GM21737 (cell line): ENCODE measurements at regions not wholly inside any gene's neighbourhood (a gene's known extent, or its start where the extent isn't known, plus 50 kb on each side); places are given as distances from the start of the nearest gene placed in this dataset.

Source experiments
- ATAC-seq: cut with Tn5 transposase; IDR thresholded peaks from one replicate; pipeline ENCODE4 v1.9.1; 2021; ENCODE audit warnings: mild to moderate bottlenecking, moderate library complexity; ENCODE audit not compliant: unreplicated experiment

DNA sequence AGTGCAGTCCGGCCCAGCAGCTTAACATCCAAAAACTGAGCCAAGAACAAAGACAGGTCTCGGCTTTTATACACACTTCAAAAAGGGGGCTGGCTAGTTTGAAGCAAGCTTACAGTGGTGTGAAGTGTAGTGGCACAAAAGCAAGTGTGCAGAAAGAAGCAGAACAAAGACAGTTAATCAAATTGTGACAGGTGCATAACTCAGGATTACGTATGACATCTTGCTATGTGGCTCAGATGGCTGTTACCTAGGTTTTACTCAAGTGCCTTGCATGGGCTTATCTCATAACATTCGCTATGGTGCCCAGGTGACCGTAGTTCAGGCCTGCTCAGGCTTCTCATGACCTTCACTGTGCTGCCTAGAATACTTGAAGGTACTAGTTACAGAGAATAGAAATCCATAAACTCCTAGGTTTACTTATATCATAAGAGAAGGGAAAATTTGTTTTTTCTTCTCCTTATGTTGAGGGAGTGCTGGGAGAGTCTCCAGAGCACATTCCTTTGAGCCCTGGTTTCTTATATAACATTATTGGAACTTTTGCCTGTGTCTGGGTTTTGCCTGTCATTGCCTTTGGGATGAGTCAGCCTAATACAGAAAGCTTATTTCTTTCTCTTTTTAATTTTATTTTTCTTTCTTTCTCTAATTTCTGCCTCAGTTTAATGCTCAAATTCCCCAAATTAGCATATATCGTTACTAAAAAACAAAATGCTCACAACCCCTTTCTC is 1629.1 kb upstream of the PCDH20 start:
- ATAC-seq, result no peak

DNA sequence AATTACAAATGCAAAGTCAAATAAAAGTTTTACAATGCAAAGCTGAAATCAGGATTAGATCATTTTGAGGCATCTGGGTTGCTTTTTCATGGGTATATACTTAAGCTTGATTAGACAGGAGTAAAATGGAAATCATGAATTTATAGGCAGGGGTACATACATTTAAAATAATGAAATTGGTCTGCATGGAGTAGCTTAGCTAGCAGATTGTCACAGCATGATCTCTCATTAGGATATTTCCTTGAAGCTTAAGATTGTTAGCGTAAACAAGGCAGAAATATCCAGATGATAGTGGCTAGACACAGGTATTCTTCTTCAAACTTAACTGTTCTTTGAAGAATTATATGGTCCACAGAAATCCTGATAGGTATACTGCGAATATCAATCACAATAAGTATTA is 1627.0 kb upstream of the PCDH20 start:
- ATAC-seq, result no peak

DNA sequence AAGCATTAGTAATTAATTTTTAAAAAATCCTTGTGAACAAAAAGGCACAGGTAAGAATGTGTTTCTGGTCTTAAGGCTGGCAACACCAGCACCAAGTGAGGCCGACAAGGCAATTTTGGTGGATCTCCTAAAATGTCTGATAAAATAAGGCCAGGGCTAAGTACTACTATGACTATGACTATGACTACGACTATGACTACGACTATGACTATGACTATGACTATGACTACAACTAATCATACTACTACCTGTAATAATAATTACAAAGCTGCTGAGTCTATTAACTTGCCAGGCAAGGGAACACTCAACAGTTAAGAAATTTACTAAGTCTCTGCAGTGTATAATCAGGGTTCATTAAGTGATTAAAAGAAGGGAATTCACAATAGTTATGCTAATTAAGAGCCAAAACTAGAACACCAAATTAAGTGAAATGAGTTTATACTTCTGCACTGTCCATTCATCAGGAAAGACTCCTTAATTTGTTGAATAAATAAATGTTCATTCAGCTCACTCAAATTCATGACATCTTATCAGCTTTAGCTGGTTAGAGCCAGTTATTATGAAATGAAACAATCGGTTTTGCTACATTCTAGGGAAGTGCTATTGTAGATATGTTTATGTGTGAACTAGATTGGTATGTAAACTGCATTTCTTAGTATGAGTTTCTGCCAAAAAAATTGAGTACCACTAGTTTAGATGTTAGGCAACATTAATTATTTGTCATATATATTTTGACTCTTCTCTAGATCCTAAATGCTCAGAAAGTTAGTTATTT is 1626.2 kb upstream of the PCDH20 start:
- ATAC-seq, result no peak

DNA sequence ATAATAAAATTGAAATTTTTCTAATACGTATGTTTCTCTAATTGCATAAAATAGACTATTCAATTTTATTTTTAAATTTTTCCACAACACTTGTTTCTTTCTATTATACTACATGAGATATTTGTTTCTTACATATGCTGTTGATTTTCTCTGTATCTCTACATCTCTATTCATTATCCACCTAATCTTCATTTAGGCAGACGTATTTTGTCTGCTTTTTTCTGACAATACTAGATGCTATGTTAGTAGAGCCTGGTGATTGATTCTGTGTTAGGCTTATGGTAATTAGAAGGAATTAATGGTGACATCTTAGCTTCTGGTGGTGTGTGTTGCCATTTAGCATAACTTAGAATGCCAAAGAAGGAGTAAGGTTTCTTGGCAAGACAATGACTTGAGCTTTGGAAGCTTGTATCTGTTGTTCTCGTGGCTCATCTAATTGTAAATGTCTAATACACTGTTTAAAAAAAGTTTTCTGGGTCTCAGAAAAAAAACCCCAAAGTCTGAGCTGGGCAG is 1610.7 kb upstream of the PCDH20 start:
- no peak for ATAC-seq

DNA sequence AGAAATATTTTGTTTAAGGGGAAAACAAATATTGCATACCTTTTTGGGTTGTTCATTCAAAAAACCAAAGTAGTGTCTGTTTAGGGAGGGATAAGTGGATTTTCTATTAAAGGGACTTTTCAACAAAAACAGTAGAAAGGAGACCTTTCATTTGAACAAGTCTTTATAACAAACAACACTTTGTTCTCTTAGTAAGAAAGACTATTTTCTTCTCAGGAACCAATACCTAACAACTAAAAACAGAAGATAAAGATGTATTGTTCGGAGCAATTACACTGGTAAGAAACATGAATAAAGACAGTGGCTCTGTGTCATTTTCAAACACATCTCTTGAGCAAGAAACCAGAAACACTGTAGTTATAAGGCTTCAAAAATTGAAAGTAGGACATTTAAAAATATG is 1610.1 kb upstream of the PCDH20 start:
- no peak for ATAC-seq

DNA sequence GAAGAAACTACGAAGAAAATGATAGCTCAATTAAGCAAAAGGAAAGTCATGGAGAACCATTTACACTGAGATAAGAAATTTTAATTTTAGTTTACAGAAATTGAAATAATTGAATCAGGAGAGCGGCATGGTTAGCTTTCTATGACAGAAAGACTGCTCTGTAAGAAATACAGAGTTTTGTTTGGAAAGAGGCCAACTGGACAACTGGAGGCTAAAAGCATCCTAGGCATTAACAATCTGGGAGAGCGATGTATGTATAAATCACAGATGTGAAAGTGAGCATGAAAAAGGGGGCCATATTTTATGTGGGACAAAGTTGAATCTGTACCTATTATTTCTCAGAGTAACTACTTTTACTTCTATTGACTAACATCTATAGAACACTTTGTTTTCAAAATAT is 1608.8 kb upstream of the PCDH20 start:
- no peak for ATAC-seq

DNA sequence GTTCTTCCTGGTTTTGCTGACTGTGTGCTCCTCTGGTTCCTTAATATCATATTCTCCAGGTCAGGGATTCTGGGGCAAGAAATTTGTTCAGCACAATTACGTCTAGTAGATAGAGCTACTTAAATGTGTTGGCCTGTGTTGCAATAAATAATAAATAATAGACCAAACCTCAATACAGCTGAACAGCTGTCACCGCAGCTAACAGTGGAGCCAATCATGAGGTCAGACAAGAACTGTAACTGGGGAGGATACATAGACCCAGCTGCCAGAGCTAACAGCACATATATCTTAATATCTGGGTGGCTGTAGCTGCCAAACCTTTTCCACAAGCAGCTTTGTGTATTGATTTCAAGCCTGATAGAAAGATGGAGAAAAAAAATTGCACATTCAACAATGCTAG is 1596.3 kb upstream of the PCDH20 start:
- no peak for ATAC-seq

DNA sequence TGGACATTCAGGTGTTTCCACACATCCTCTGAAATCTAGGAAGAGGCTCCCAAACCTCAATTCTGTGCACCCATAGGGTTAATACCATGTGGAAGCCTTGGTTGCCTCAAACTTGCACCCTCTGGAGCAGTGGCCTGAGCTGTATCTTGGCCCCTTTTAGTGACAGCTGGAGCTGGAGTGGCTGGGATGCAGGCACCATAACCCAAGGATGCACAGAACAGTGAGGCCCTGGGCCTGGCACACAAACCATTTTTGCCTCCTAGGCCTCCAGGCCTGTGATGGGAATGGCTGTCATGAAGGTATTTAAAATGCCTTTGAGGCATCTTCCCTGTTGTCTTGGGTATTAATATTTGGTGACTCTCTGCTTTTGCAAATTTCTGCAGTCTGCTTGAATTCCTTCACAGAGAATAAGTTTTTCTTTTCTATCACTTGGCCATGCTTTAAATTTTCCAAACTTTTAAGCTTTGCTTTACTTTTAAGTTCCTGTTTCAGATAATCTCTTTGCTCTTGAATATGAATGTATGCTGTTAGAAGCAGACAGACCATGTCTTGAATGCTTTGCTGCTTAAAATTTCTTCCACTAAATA is 1594.5 kb upstream of the PCDH20 start:
- no peak for ATAC-seq

DNA sequence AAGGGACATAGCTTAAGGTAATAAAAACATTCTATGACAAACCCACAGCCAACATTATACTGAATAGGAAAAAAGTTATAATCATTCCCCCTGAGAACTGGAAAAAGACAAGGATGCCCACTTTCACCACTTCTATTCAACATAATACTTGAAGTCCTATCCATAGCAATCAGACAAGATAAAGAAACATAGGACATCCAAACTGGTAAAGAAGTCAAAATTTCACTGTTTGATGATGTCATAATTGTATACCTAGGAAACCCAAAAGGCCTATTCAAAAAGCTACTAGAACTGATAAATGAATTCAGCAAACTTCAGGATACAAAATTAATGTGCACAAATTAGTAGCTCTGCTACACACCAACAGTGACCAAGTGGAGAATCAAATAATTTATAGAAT is 1590.0 kb upstream of the PCDH20 start:
- no peak for ATAC-seq

DNA sequence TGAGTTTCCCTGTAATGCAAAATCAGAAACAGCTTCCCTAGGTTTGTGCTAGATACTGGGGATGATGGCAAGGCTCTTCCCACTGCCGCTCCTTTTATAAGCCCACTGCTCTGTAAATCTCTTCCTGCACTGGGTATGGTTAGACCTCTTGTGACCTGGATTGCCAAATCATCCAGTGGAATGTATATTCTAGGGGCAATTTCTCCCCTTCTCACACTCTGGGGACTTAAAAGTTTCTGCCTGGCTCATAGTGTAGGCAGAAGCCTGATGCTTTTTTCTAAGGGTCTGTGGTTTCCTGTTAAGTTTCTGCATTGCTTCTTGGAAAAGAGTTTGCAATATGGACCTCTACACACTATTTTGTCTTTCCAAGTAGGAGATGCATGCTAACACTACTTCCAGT is 1582.0 kb upstream of the PCDH20 start:
- ATAC-seq, result no peak

DNA sequence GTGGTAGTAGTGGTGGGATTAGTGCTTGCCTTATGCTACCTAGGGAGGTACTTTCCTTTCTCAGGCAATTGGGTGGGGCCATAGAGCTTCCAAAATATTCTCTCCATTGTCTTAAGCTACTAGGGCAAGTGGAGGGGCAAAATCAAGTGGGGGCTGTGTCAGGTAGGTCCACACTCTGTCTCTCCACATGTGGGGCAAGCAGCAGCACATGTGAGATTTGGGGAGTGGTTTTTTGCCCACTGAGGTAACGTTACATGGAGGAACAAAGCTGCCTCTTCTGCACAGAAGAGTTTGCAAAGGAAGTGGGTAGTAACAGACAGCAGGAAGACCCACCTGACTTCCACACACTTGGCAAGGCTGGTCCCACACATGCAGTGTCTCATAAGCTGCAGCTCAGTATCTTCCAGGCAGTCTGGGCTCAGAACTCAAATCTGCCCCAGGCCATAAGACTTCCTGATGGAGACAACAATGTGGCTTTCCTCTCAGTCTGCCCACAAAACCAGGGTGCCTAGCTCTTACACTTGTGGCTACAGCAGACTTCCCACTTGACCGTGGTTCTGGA is 1581.5 kb upstream of the PCDH20 start:
- ATAC-seq, result no peak

DNA sequence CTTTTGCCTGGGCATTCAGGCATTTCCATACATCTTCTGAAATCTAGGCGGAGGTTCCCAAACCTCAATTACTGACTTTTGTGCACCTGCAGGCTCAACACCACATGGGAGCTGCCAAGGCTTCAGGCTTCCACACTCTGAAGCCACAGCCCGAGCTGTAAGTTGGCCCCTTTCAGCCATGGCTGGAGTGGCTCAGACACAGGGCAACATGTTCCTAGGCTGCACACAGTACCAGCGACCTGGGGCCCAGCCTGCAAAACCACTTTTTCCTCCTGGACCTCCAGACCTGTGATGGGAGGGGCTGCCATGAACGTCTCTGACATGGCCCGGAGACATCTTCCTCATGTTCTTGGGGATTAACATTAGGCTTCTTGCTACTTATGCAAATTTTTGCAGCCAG is 1558.2 kb upstream of the PCDH20 start:
- ATAC-seq, result no peak

DNA sequence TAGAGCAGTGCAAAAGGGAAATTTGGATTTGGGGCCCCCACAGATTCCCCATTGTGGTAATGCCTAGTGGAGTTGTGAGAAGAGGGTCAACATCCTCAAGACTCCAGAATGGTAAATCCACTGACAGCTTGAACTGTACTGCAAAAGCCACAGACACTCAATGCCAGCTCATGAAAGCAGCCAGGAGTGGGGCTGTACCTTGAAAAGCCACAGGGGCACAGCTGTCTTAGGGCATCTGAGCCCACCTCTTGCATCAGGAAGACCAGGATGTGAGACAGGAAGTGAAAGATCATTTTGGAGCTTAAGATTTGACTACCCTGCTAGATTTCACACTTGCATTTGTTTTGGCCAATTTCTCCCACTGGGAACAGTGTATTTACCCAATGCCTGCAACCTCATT is 1548.9 kb upstream of the PCDH20 start:
- ATAC-seq, result no peak

DNA sequence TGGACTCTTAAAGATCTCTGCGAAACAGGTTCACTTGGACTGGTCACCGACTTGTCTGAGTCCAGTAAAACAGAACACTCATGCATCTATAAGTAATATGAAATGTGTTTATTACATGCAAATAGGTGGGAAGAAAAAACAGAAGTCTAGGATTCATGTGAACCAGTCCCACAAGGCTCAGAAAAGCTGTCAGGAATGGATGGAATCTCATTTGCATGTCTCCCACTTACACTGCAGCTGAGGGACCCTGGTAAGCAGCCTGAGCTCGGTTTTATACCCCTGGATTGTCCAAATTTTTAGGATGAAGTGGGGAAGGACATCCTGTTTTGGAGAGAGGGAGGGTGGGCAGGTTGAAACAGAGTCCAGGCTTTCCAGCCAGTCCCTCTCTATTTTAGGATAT is 1545.1 kb upstream of the PCDH20 start:
- no peak for ATAC-seq

DNA sequence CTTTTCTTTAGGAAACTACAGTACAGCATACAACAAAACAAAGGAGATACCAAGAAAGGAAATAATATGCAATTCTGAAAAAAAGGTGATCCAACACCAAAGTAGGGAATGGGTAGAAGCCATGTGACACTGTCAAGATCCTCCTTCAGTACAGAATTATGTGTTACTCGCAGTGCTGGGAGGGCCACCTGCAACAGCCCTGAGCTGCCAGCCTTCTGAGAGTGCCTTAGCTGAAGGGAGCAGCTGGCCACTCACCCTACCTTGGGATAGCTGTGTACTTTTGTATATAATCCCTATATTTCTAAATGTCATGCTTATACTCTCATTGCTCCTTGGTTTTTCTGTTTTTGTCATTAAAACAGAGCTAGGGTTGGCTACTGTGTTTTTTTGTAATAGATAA is 1518.2 kb upstream of the PCDH20 start:
- no peak for ATAC-seq

DNA sequence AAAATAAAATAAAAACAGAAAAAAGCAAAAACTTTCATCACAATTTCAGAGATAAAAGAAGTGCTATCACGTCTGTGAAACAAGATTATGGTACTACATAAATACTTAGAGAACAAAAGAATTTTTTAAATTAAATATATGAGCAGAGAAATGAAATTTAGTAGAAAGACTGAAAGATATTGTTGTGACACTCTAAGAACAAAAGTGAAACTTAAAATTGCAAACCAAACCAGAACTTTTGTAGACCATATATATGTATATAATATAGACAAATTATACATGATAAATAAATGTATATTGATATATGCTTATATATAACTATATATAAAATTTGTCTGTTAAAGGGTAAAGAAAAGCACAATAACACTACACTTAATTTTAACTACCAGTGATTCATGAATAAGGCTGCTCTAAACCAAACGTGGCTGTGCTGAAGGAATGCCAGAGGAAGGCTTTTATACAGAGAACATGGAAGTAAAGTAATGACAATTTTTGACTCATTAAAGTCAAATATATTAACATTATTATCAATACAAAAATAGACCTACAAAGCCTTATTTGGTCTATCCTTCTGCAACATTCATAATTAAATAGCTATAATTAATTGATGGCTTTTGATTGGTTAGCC is 1516.7 kb upstream of the PCDH20 start:
- ATAC-seq, result no peak

DNA sequence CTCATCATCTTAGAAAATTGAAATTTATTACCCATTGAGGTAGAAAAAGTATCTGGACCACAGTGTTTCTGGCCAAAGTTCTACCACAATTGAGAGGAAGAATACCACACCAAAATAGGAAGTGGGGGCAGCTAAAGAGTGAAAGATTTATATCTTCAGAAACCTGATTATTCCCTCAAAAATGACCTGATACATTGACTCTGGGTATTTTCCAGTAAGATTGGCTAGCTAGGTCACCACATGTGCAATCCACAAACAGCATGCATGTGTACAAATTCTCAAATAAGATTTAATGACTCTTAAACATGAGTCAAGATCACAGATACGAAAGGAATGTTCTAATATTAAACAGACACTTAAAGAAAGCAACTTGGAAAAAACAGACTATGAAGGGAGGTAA is 1516.2 kb upstream of the PCDH20 start:
- ATAC-seq, result no peak

DNA sequence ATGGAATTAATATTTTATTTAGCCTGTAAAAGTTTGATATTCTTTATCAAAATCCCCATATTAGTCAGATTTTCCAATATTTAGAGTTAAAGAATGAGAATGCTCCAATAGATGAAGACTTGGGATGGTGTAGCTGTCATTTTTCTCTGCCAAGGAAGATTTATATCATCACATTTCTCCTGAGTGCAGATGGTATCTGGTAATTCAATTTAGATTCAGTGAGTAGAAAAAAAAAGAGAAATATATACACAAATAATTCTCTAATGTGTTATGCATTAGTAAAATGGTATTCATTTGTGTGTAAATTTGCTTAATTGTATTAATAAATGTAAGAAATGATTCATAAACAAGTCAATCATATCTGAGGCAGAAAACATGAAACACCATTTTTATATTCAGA is 1508.7 kb upstream of the PCDH20 start:
- no peak for ATAC-seq

DNA sequence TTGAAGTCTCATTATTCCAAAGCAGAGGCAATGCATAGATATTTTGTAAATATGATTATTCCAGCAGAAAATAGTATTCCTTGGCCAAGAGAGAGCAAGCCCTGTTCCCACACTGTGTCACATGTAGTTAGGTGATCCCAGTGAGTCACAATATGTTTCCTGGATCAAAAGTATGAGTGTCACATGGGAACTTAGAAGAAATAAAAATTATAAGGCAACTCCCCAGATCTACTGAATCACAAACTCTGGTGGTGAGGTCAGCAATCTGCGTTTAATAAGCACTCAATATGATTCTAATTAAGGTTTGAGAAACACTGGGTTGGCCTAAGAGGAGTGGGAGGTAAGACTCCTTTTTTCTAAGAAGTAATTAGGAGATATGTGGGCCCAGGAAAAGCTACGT is 1504.5 kb upstream of the PCDH20 start:
- no peak for ATAC-seq

DNA sequence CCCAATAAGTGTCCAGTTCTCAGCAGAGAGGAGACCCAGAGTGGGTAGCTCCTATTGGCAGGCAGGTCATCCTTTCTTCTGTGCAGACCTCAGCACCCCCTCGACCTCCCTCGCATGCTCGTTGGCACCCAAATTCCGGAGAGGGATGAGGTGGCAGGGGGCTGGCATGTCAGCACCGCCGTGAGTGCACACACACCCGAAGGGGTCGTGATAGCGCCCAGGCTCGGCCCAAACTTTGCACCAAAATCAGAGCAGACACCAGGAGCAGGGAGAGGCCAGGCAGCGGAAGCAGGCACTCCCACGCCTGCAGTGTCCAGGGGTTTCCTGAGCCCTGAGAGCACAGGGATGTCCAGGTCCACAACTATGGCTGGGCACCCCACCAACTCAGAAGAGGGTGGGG is 1503.8 kb upstream of the PCDH20 start:
- no peak for ATAC-seq

DNA sequence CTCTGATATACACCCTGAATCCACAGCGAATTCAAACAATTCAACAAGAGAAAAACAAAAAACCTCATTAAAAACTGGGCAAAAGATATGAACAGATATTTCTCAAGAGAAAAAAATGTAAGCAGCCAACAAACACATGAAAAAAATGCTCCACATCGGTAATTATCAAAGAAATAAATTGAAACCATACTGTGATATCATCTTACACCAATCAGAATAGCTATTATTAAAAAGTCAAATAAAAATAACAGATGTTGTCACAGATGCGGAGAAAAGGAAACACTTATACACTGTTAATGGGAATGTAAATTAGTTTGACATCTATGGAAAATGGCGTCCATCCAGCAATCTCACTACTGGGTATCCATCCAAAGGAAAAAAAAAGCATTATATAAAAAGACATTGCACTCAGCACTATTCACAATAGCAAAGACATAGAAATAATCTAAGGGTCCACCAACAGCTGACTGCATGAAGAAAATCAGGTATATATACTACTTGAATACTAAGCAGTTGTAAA is 1495.0 kb upstream of the PCDH20 start:
- no peak for ATAC-seq
